ENCODE measurements at regions not wholly inside any gene's neighbourhood (a gene's known extent, or its start where the extent isn't known, plus 50 kb on each side); places are given as distances from the start of the nearest gene placed in this dataset.

DNA sequence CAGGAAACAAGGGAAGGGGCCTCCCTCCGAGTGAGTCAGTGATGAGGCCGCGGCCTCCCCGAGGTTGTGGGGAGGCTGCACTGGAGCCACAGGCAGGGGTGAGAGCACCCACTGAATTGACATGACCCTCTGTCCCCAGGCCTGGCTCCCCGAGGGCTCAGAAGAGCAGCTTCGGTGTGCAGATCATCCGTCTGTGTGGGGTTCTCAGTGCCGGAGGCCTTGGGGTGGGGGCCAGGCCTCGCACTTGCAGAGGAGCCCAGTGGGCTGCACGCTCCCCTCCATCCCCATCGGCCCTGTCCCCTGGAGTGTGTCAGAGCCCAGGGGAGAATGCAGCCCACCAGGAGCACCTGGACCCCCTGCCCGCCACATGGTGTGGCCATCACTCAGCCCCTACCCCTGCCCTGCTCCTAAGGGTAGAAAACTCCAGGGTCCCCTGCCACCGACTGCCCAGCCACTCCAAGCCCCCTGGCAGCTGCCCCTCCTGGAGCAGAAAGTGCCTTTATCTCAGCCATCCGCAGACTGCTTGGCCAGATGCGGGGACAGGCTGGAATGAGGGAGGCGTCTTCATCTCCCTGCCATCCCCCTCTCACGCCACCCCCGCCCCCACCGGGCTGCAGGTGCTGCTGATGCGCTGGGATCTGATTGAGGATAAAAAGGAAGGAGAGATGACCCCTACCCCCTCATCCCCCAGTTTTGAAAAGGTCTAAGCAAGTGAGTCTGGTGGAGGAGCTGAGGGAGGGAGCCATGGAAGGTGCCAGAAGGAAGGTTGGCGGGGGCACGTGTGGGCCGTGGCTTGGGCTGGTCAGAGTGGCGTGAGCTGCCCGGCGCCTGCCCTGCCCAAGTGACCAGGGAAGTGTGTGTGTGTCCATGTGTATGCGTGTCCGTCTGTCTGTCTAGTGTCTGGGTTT, 358.3 kb downstream of the SEC14L1 start:
- Histone ChIP-seq H3K4me3 (no peak overlapping the region), H3K36me3 (peaks cover 46 to 80% (median 74%) of the 10 kb centered on the region in 4 donors), H3K27ac (no peak overlapping the region), H3K9me3 (no peaks in the 10 kb centered on the region), H3K4me1 (peaks cover 0 to 12% (median 9%) of the 10 kb centered on the region in 4 donors), H3K27me3 (no peaks in the 10 kb centered on the region)
- no peak for DNase-seq
- WGBS, 5 donors = 92 to 93% (median 92%) methylated on average over 15 to 28 of the region's 28 CpGs
- intact Hi-C loops (cut with DNase I; ENCODE audit: low total_unique reads) = no loop called here
- TF ChIP-seq CTCF (IDR thresholded peaks at IDR 0.05) = no peak
- TF ChIP-seq EP300 (IDR thresholded peaks at IDR 0.05) = no peak
- TF ChIP-seq POLR2A (IDR thresholded peaks at IDR 0.05) = no peak
- no peak for TF ChIP-seq POLR2AphosphoS5 (IDR thresholded peaks at IDR 0.05)

DNA sequence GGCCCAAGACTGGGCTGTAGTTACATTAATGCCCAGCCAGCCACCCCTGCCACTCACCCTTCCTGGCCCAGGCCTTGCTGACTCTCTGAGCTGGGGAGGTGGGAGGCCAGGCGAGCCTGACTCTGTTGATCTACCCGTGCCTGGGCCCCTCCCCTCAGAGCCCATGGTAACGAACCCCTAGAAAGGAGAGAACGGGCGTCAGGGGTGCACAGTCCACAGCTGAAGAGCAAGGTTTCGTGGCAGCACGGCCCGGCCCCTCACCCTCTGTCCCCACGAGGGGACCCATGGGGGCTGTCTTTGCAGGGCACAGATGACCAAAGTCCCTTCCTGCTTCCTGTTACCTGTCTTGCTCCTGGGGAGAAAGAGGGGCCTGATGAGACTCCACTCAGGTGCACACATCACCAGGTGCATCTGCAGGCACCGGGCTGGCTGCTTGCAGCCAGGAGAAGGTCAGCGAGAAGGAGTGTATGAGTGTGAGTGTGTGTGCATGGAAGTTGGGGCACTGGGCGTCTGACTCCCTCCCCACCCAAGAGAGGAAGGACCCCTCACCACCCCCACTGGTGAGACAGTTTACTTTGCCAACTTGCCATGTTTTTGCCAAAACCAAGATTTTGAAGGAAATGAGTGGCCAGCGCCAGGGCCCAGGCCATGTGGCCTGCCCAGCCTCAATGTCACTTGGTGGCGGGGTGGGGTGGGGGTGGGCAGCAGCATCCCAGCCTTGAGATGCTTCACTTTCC, 359.1 kb downstream of the SEC14L1 start:
- intact Hi-C loops (cut with DNase I; ENCODE audit: low total_unique reads) = no loop called here
- Histone ChIP-seq H3K27ac (no peak overlapping the region), H3K27me3 (no peaks in the 10 kb centered on the region), H3K4me1 (peaks cover 0 to 4% (median 3%) of the 10 kb centered on the region in 4 donors), H3K36me3 (peaks cover 39 to 72% (median 66%) of the 10 kb centered on the region in 4 donors), H3K9me3 (no peaks in the 10 kb centered on the region), H3K4me3 (no peak overlapping the region)
- TF ChIP-seq POLR2A (IDR thresholded peaks at IDR 0.05) (no peak), POLR2AphosphoS5 (IDR thresholded peaks at IDR 0.05) (no peak), CTCF (IDR thresholded peaks at IDR 0.05) (no peak), EP300 (IDR thresholded peaks at IDR 0.05) (no peak)
- 85 to 94% (median 89%) methylated on average over 10 to 14 of the region's 14 CpGs for WGBS, 5 donors
- DNase-seq = no peak

DNA sequence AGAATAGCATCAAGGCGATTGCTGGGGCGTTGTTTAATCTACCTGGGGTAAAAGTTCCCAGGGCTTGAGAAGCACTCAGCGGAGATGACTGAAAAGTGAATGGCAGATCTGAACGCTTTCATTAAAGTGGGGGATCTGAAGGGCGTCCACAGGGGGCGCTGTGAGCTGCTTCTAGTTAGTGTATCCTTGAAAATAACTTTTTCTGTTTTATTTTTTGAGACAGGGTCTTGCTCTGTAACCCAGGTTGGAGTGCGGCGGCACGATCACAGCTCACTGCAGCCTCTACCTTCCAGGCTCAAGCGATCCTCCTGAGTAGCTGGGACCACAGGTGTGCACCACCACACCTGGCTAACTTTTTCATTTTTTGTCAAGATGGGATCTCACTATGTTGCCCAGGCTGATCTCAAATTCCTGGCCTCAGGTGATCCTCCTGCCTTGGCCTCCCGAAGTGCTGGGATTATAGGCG, 360.4 kb downstream of the SEC14L1 start:
- H3K4me3 ChIP-seq = no peak overlapping the region
- DNase-seq = no peak
- 92 to 94% (median 93%) methylated on average over 12 of the region's 12 CpGs for whole genome bisulfite sequencing, 5 donors
- peaks cover 37 to 59% (median 58%) of the 10 kb centered on the region in 4 donors for H3K36me3 ChIP-seq
- TF ChIP-seq CTCF (IDR thresholded peaks at IDR 0.05) (peak in 1 of 7 experiments; percentile 25), POLR2A (IDR thresholded peaks at IDR 0.05) (no peak)
- H3K27ac ChIP-seq = no peak overlapping the region
- intact Hi-C loops (cut with DNase I; ENCODE audit: low total_unique reads) = no loop called here
- H3K9me3 ChIP-seq = no peaks in the 10 kb centered on the region
- no peaks in the 10 kb centered on the region for H3K27me3 ChIP-seq
- H3K4me1 ChIP-seq = no peaks in the 10 kb centered on the region

GRCh38 chr17:77501751-77502625, 361.2 kb downstream of the SEC14L1 start:
- Histone ChIP-seq H3K9me3 (no peaks in the 10 kb centered on the region), H3K4me3 (no peak overlapping the region), H3K27ac (no peak overlapping the region), H3K27me3 (no peaks in the 10 kb centered on the region), H3K4me1 (no peaks in the 10 kb centered on the region), H3K36me3 (peaks cover 28 to 51% (median 50%) of the 10 kb centered on the region in 4 donors)
- TF ChIP-seq POLR2AphosphoS5 (IDR thresholded peaks at IDR 0.05) (no peak), EP300 (IDR thresholded peaks at IDR 0.05) (no peak), CTCF (IDR thresholded peaks at IDR 0.05) (no peak), POLR2A (IDR thresholded peaks at IDR 0.05) (no peak)
- 82 to 88% (median 86%) methylated on average over 16 of the region's 16 CpGs for WGBS, 5 donors
- no peak for DNase-seq
- intact Hi-C loops (cut with DNase I; ENCODE audit: low total_unique reads) = no loop called here

Data from stomach (tissue), 8 donors.